Fibroblast of lung (primary cell): ENCODE measurements at regions not wholly inside any gene's neighbourhood (a gene's known extent, or its start where the extent isn't known, plus 50 kb on each side); places are given as distances from the start of the nearest gene placed in this dataset.

Source experiments
- DNase-seq, 2 donors: peaks; one replicate each; pipeline versions ENCODE4 v3.0.0 to v3.0.0-alpha.2; 2010; ENCODE audit warnings: low read depth in 2 of 2
- H2AFZ ChIP-seq: 2 replicates; pipeline ENCODE4 v1.5.1; 2012; ENCODE audit warnings: low read length, control low read depth, inconsistent platforms
- H3K27ac ChIP-seq: 2 replicates; pipeline ENCODE4 v1.5.1; 2011; ENCODE audit warnings: low read length, control low read depth; ENCODE audit not compliant: insufficient read depth
- H3K27me3 ChIP-seq: 2 replicates; pipeline ENCODE4 v1.5.1; 2011; ENCODE audit warnings: mild to moderate bottlenecking, low read length; ENCODE audit not compliant: control insufficient read depth, insufficient read depth
- H3K36me3 ChIP-seq: 2 replicates; pipeline ENCODE4 v1.5.1; 2011; ENCODE audit warnings: low read length; ENCODE audit not compliant: control insufficient read depth, insufficient read depth
- H3K4me1 ChIP-seq: 2 replicates; pipeline ENCODE4 v1.5.1; 2011; ENCODE audit warnings: low read length; ENCODE audit not compliant: control insufficient read depth, insufficient read depth; ENCODE audit errors: extremely low read depth
- H3K4me2 ChIP-seq: 2 replicates; pipeline ENCODE4 v1.5.1; 2011; ENCODE audit warnings: low read length, control low read depth; ENCODE audit not compliant: insufficient read depth; ENCODE audit errors: extremely low read depth
- H3K4me3 ChIP-seq, 4 experiments: fragments of 200-600 bp in 1 of 4; sonication (generic) in 1 of 4; replicated peaks in 1 of 4; 2 replicates each; pipeline ENCODE4 v1.5.1; 2011 to 2016; ENCODE audit warnings: low read length in 4 of 4, low read depth in 3 of 4, mild to moderate bottlenecking in 3 of 4, control low read depth in 2 of 4, inconsistent platforms in 1 of 4, mixed read lengths in 1 of 4; ENCODE audit not compliant: insufficient read depth in 1 of 4; ENCODE audit errors: control extremely low read depth in 1 of 4
- H3K79me2 ChIP-seq: 2 replicates; pipeline ENCODE4 v1.5.1; 2012; ENCODE audit warnings: mild to moderate bottlenecking, low read length, inconsistent platforms; ENCODE audit not compliant: control insufficient read depth, insufficient read depth
- H3K9ac ChIP-seq: 2 replicates; pipeline ENCODE4 v1.5.1; 2011; ENCODE audit warnings: mild to moderate bottlenecking, low read length, control low read depth; ENCODE audit not compliant: insufficient read depth
- H3K9me3 ChIP-seq: 2 replicates; pipeline ENCODE4 v1.5.1; 2012; ENCODE audit warnings: low read depth, low read length; ENCODE audit not compliant: control insufficient read depth, insufficient read depth
- H4K20me1 ChIP-seq: 2 replicates; pipeline ENCODE4 v1.5.1; 2011; ENCODE audit warnings: low read length; ENCODE audit not compliant: control insufficient read depth, insufficient read depth; ENCODE audit errors: extremely low read depth
- EZH2 ChIP-seq: IDR thresholded peaks from 2 replicates; pipeline ENCODE4 v1.5.1; 2012; ENCODE audit warnings: low read length, control low read depth, mild to moderate bottlenecking; ENCODE audit errors: missing control alignments
- TF ChIP-seq, protein P1 (sequence below), 2 donors: IDR thresholded peaks in 1 of 2; conservative IDR thresholded peaks in 1 of 2; 1 replicate in 1 of 2; 2 replicates in 1 of 2; pipeline ENCODE4 v1.5.1; 2011 to 2012; ENCODE audit warnings: low read length in 2 of 2, control low read depth in 1 of 2, inconsistent platforms in 1 of 2, low read depth in 1 of 2, mild to moderate bottlenecking in 1 of 2

DNA sequence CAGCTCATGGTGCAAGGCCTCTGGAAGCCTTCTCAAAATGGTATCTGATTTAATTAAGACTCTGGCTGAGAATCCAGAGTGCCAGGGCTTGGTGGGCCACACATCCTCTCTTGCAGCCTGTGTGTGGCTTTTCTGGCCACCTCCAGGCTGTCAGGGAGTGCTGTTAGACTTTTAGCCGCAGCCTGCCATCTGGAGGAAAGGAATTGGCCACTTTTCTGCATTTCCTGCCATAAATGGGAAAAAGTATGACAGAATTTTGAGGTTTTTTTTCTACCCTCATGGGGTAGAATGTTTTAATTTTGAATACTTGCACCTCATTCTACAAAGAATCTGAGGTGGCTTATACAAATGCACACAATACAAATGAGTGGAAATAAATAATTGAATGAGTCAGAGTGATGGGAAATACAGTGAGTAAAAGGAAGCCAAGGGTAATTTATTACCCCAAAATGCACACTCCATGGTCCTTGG is 218.4 kb downstream of the ADAMTS15 start:
- Histone ChIP-seq H3K36me3 (no peaks in the 10 kb centered on the region), H3K27me3 (no peaks in the 10 kb centered on the region), H3K9ac (no peak overlapping the region), H3K27ac (peak overlapping the region; percentile 33), H3K79me2 (no peaks in the 10 kb centered on the region), H3K4me2 (no peak overlapping the region), H3K9me3 (no peaks in the 10 kb centered on the region), H2AFZ (no peak overlapping the region), H3K4me1 (peaks cover 6% of the 10 kb centered on the region), H4K20me1 (no peaks in the 10 kb centered on the region), H3K4me3 (no peak overlapping the region)
- TF ChIP-seq, protein P1, sequence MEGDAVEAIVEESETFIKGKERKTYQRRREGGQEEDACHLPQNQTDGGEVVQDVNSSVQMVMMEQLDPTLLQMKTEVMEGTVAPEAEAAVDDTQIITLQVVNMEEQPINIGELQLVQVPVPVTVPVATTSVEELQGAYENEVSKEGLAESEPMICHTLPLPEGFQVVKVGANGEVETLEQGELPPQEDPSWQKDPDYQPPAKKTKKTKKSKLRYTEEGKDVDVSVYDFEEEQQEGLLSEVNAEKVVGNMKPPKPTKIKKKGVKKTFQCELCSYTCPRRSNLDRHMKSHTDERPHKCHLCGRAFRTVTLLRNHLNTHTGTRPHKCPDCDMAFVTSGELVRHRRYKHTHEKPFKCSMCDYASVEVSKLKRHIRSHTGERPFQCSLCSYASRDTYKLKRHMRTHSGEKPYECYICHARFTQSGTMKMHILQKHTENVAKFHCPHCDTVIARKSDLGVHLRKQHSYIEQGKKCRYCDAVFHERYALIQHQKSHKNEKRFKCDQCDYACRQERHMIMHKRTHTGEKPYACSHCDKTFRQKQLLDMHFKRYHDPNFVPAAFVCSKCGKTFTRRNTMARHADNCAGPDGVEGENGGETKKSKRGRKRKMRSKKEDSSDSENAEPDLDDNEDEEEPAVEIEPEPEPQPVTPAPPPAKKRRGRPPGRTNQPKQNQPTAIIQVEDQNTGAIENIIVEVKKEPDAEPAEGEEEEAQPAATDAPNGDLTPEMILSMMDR (conservative IDR thresholded peaks at IDR 0.05 in 1 of 2, IDR thresholded peaks at IDR 0.05 in 1 of 2; ENCODE audit: low read depth in 1 of 2, low read length in 2 of 2): peak; percentile 29 to 36
- TF ChIP-seq EZH2: no peak
- DNase-seq: peak; percentile 68 to 80

DNA sequence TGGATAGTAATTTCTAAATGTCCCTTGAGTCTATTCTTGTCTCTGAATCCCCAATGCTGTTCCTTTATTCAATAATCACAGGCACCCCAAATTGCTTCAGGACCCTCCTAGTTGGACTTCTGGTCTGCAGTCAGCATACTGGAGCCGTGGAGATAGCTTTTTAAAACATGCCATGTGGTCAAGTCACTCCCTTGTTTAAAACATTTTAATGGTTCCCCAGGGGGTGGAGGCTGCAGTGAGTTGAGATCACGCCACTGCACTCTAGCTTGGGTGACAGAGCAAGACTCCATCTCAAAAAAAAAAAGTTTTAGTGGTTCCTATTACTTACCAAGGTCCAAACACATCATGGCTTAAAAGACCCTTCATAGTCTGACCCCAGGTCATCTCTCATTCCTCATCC is 220.3 kb downstream of the ADAMTS15 start:
- peaks cover 14% of the 10 kb centered on the region for H3K4me1 ChIP-seq
- H4K20me1 ChIP-seq: no peaks in the 10 kb centered on the region
- TF ChIP-seq EZH2: no peak
- TF ChIP-seq, protein P1 (conservative IDR thresholded peaks at IDR 0.05 in 1 of 2, IDR thresholded peaks at IDR 0.05 in 1 of 2; ENCODE audit: low read depth in 1 of 2, low read length in 2 of 2): no peak
- no peaks in the 10 kb centered on the region for H3K27me3 ChIP-seq
- H3K36me3 ChIP-seq: no peaks in the 10 kb centered on the region
- no peaks in the 10 kb centered on the region for H3K79me2 ChIP-seq
- H3K27ac ChIP-seq: no peak overlapping the region
- H3K4me3 ChIP-seq: no peak overlapping the region
- no peaks in the 10 kb centered on the region for H3K9me3 ChIP-seq
- H3K4me2 ChIP-seq: no peak overlapping the region
- H3K9ac ChIP-seq: no peak overlapping the region
- H2AFZ ChIP-seq: no peak overlapping the region
- no peak for DNase-seq

DNA sequence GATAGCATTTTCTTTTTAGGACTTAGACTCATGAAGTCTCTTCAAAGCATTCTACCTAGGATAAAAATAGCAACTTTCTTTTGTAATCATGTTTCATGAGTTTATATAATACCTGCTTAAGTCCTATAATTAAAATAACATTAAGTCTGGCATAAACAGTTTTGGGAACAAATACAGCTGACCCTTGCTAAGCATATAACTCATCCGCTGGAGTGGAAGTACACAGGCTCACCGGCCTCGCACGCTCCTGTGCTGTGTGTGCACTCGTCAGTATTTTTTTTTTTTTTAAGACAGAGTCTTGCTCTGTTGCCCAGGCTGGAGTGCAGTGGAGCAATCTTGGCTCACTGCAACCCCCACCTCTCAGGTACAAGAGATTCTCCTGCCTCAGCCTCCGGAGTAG is 221.8 kb downstream of the ADAMTS15 start:
- Histone ChIP-seq H4K20me1 (no peaks in the 10 kb centered on the region), H3K4me3 (no peak overlapping the region), H3K27me3 (no peaks in the 10 kb centered on the region), H3K4me2 (no peak overlapping the region), H3K9ac (no peak overlapping the region), H3K9me3 (no peaks in the 10 kb centered on the region), H3K4me1 (peaks cover 18% of the 10 kb centered on the region), H2AFZ (no peak overlapping the region), H3K36me3 (no peaks in the 10 kb centered on the region), H3K27ac (no peak overlapping the region), H3K79me2 (no peaks in the 10 kb centered on the region)
- TF ChIP-seq, protein P1 (conservative IDR thresholded peaks at IDR 0.05 in 1 of 2, IDR thresholded peaks at IDR 0.05 in 1 of 2; ENCODE audit: low read depth in 1 of 2, low read length in 2 of 2): no peak
- no peak for TF ChIP-seq EZH2
- no peak for DNase-seq
